ENCODE measurements at regions not wholly inside any gene's neighbourhood (a gene's known extent, or its start where the extent isn't known, plus 50 kb on each side); places are given as distances from the start of the nearest gene placed in this dataset.
A peak's percentile ranks its signal among the peaks of the same experiment; 100 is the strongest.
"Not testable (repeated sequence)": the region's sequence is repeated elsewhere in the genome, so short reads cannot be mapped to it uniquely, and the experiment has no call there.

- DNase-seq, result no peak
Observed at GRCh38 chr2:161041356-161041755, 118.9 kb upstream of the TANK start.

DNA sequence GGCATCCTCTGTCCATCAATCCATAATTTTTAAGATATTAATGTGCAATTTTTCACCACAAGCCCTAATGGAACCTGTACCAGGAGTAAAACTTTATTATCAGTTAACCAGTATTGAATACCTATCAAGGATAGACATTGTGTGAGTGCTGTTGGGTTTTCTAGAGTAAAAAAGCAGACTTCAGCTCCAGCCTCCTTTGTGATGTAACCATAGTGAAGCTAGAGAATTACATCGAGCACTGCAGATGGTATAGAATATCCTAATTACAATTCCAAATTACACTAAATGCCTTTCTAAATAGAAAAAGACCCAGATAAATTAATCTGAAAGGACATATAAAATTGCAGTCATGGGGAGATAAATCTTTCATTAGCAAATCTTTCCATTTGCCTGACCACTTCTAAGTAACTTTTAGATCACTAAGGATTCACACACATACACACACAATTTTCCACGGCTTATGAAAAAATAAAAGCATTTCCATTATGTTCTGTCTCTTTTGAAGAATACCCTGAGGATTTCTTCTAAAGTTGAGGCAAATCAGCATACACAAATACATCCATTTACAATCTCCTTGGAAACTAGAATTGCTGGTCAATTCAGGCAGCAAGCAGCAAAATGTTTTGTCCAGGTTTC lies 117.1 kb upstream of the TANK start:
- no peak for DNase-seq

DNA sequence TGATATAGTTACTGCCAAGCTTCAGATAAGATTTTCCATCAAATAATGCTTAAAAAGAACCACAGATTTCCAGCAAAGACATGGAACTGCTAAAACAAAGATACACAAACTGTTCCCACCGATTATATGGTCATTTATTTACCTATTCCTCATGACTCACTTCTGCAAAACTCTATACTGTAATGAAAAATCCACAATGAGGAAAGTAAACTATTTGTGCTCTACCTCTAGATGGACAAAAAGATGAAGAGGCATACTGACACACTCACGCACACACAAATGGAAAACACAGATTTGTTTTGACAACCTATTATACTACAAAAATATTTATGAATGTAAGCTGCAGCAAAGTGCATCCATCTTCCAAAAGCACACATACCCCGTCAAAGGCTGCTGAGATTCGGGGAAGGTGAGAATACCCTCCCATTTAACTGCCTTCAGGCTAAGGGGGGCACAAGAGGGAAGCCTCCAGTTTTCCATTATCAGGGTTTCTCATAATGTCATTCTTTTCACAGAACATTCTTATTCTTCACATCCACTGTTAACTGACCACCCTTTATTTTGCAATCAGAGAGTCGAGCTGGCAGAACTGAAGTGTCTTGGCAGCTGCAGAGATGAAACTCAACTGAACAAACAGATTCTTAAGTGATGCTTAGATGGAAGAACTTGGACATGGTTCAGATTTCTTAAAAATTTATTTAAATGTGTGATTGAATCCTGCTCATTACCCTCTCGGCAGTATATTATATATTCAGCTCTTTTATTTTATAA lies 115.9 kb upstream of the TANK start:
- DNase-seq, result no peak

DNA sequence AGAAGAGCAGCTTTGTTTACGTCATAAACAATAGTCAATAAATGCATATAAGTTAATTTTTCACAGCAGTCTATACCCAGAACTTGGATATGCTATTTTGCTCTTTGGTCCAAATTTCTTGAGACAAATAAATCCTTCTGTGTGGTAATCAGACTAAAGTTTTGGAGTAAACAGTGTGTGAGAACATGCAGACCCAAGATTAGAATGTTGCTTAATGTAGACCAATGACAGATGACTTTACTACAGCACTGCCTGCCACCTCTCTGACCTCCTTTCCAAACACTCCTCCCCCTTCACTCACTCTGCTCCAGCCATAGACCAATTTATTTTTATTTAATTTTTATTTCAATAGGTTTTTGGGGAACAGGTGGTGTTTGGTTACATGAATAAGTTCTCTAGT lies 115.3 kb upstream of the TANK start:
- DNase-seq, result no peak

- no peak for DNase-seq
Observed at GRCh38 chr2:161045726-161046125, 114.5 kb upstream of the TANK start.

- DNase-seq, result no peak
Observed at GRCh38 chr2:161046876-161047275, 113.4 kb upstream of the TANK start.

DNA sequence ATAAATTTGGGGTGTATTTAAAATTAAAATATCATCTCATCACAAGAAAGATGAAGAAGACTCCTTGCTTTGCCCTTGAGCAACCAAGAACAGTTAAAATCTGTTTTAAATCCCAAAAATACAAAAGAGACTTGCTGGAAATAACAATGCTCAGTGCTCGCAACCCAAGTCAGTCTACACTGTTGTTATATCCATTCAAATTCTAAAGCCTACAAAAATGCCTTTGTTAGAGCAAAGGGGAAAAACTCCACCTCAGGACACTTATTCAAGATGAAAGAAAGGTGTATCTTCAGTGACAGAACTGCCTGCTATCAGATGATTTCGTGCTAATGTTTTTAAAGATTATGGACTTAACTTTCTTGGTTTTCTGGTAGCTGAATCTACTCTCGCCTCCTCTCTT lies 111.9 kb upstream of the TANK start:
- DNase-seq, result no peak

GRCh38 chr2:161049559-161049958 lies 110.7 kb upstream of the TANK start:
- no peak for DNase-seq

- DNase-seq, result no peak
Observed at GRCh38 chr2:161052214-161052613, 108.0 kb upstream of the TANK start.

DNA sequence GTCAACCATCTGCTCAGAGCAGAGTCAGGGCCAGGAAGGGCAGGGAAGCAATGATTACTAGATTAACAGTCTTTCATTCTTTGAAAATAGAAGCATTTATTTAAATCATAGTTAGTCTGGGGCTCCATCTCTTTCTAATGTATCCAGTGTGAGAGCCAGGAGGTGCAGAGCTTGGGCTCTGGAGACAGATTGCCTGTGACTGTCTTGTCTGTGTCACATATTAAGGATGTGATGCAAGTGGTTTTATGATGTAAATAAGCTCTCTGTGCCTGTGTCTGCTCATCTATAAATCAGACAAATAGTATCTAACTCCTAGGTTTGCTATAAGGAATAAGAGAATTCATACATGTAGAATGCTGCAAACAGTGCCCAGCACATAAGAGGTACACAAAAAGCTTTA lies 104.9 kb upstream of the TANK start:
- DNase-seq, result no peak

DNA sequence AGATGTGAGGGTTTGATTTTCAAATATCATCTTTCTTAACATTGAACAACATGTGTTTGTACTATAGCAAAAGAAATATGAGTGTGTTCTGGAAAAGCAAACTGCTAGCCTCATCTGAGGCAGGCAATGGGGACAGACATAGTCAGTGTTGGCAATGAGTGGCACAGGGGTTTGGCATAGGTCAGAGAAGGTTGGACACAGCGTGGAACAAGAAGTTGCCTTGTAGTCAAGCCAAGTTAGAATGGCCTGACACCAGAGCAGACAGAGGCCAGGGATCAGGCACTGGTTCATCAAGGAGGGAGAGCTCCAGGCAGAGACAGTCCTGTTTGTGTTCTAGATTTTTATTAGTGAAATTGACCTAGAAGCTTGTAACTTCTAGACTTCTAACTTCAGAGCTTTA lies 100.8 kb upstream of the TANK start:
- DNase-seq, result no peak

- DNase-seq, result no peak
Observed at GRCh38 chr2:161061786-161062185, 98.4 kb upstream of the TANK start.

- peak; percentile 79 for DNase-seq
Observed at GRCh38 chr2:161063157-161063945, 96.9 kb upstream of the TANK start.

GRCh38 chr2:161063946-161064306 lies 96.3 kb upstream of the TANK start:
- no peak for DNase-seq

DNA sequence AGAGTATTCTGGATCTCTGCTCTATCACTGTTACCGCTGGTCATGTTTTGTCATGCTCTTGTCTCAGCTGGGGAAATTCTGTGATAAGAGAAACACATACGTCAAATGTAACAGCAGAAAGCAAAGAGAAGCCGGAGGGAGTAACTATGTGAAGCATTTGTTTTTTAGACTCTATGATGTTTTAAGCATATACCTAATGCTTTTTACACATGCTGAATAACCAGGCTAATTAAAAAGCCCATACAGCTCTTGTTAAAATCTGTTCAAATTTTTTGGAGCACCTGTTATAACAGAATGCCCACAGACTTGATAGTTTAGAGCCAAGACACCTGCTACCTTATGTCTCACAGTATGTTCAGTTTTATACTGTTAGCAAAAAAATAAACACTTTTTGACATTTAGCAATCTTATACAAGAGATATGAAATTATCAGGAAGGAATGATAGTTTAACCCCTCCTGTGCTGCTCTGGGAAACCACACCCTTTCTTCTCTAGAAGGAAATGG lies 92.3 kb upstream of the TANK start:
- no peak for DNase-seq

DNA sequence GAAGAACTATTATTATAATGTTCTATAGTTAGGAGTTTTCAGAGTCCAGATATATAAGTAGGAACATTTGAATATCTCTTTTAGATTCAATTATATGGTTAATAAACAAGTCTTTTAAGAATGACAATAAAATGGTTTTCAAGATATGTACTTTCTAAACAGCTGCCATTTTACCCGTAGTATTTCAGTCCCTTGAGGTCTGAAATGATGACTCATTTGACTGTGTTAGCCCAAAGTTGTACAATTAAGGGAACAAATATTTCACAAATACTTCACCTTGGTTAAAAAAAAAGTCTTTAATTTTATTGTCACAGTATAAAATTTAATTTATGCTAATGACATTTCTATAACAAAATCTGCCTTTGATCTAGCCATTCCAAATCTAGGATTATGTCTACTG lies 91.6 kb upstream of the TANK start:
- DNase-seq, result no peak

- DNase-seq, result no peak
Observed at GRCh38 chr2:161070693-161071479, 89.3 kb upstream of the TANK start.

DNA sequence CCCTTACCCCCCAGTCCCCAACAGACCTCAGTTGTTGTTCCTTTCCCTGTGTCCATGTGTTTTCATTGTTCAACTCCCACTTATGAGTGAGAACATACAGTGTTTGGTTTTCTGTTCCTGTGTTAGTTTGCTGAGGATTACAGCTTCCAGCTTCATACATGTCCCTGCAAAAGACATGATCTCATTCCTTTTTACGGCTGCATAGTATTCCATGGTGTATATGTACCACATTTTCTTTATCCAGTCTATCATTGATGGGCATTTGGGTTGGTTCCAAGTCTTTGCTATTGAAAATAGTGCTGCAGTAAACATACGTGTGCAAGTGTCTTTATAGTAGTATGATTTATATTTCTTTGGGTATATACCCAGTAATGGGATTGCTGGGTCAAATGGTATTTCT lies 87.8 kb upstream of the TANK start:
- not testable (repeated sequence) for DNase-seq

- DNase-seq, result no peak
Observed at GRCh38 chr2:161075701-161076100, 84.5 kb upstream of the TANK start.

DNA sequence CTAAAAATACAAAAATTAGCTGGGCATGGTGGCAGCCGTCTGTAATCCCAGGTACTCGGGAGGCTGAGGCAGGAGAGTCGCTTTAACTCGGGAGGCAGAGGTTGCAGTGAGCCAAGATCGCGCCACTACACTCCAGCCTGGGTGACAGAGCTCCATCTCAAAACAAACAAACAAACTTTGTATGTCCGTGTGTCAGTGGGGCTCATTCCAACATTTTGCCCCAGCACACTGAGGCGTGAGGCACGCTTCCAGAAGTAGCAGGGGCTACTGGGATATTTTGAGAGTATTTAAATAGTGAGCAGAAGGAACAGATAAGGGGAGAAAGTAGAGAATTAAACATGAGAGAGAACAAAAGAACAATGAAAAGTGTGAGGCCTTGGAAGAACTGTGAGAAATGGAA lies 83.3 kb upstream of the TANK start:
- no peak for DNase-seq

GRCh38 chr2:161077367-161078210 lies 82.6 kb upstream of the TANK start:
- DNase-seq, result no peak

- no peak for DNase-seq
Observed at GRCh38 chr2:161078211-161078539, 82.1 kb upstream of the TANK start.
